HCT116 (cell line): ENCODE measurements at regions not wholly inside any gene's neighbourhood (a gene's known extent, or its start where the extent isn't known, plus 50 kb on each side); places are given as distances from the start of the nearest gene placed in this dataset.

ENCODE experiments used
- CEBPB ChIP-seq: IDR thresholded peaks from 2 replicates; pipeline ENCODE4 v1.6.1; 2012; ENCODE audit warnings: low read depth
- EZH2 ChIP-seq: fragments of 200-600 bp; sonication (generic); IDR thresholded peaks from 2 replicates; pipeline ENCODE4 v1.6.1; 2017; ENCODE audit warnings: antibody characterized with exemption, mixed run types
- EZH2phosphoT487 ChIP-seq: fragments of 200-600 bp; IDR thresholded peaks from 2 replicates; pipeline ENCODE4 v1.6.1; 2018; ENCODE audit warnings: antibody characterized with exemption, borderline replicate concordance
- FOSL1 ChIP-seq: IDR thresholded peaks from 2 replicates; pipeline ENCODE4 v1.6.1; 2012; ENCODE audit warnings: low read depth
- POLR2A ChIP-seq: IDR thresholded peaks from 2 replicates; pipeline ENCODE4 v1.7.0; 2011; ENCODE audit warnings: borderline replicate concordance; ENCODE audit not compliant: insufficient read depth, insufficient read length; ENCODE audit errors: extremely low read depth
- POLR2AphosphoS5 ChIP-seq: IDR thresholded peaks from 2 replicates; pipeline ENCODE4 v1.6.1; 2011; ENCODE audit warnings: mild to moderate bottlenecking, low read depth, low read length, moderate library complexity
- RAD21 ChIP-seq: IDR thresholded peaks from 2 replicates; pipeline ENCODE4 v1.6.1; 2012; ENCODE audit warnings: low read depth, mild to moderate bottlenecking
- SIN3A ChIP-seq: IDR thresholded peaks from 2 replicates; pipeline ENCODE4 v1.6.1; 2012; ENCODE audit warnings: low read depth
- SP1 ChIP-seq: IDR thresholded peaks from 2 replicates; pipeline ENCODE4 v1.6.1; 2012; ENCODE audit warnings: low read depth
- YY1 ChIP-seq: IDR thresholded peaks from 2 replicates; pipeline ENCODE4 v1.6.1; 2011; ENCODE audit warnings: low read length, low read depth, moderate library complexity, mild to moderate bottlenecking; ENCODE audit not compliant: insufficient replicate concordance; ENCODE audit errors: extremely low read depth
- ZFX ChIP-seq: fragments of 450-650 bp; IDR thresholded peaks from 2 replicates; pipeline ENCODE4 v1.6.1; 2017
- TF ChIP-seq, protein P1 (sequence below), 3 experiments: fragments of 200-600 bp in 1 of 3; sonication (generic) in 1 of 3; IDR thresholded peaks in 2 of 3; conservative IDR thresholded peaks in 1 of 3; 2 replicates each; pipeline ENCODE4 v1.5.1; 2012 to 2017; ENCODE audit warnings: low read depth in 2 of 3, low read length in 2 of 3, antibody characterized with exemption in 1 of 3, borderline replicate concordance in 1 of 3, control low read depth in 1 of 3, mild to moderate bottlenecking in 1 of 3, mixed read lengths in 1 of 3, mixed run types in 1 of 3, moderate library complexity in 1 of 3; ENCODE audit not compliant: insufficient read depth in 1 of 3
- TF ChIP-seq, protein P2 (sequence below): IDR thresholded peaks from 2 replicates; pipeline ENCODE4 v1.6.1; 2012; ENCODE audit warnings: low read depth
- TF ChIP-seq, protein P3 (sequence below): IDR thresholded peaks from 2 replicates; pipeline ENCODE4 v1.6.1; 2012

DNA sequence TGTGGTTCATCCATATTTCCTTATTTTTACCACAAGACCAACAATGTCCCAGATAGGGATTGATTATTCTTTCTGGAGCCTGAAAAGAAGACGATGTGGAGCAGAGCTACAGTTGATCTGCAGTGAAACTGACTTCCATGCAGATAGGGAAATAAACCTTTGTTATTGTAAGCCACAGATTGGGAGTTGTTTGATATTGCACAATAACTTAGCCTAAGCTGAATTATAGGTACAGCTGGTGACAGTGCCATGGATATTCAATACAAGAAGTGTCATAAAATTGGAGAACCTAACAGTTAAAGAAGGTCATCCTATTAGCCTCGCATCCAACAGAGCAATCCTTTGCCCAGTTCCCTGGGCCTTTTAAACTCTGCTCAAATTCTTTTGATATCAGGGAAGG lies 367.7 kb upstream of the PPP2R3A start:
- TF ChIP-seq, protein P1, sequence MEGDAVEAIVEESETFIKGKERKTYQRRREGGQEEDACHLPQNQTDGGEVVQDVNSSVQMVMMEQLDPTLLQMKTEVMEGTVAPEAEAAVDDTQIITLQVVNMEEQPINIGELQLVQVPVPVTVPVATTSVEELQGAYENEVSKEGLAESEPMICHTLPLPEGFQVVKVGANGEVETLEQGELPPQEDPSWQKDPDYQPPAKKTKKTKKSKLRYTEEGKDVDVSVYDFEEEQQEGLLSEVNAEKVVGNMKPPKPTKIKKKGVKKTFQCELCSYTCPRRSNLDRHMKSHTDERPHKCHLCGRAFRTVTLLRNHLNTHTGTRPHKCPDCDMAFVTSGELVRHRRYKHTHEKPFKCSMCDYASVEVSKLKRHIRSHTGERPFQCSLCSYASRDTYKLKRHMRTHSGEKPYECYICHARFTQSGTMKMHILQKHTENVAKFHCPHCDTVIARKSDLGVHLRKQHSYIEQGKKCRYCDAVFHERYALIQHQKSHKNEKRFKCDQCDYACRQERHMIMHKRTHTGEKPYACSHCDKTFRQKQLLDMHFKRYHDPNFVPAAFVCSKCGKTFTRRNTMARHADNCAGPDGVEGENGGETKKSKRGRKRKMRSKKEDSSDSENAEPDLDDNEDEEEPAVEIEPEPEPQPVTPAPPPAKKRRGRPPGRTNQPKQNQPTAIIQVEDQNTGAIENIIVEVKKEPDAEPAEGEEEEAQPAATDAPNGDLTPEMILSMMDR (IDR thresholded peaks at IDR 0.05 in 2 of 3, conservative IDR thresholded peaks at IDR 0.05 in 1 of 3; ENCODE audit: borderline replicate concordance in 1 of 3, insufficient read depth in 1 of 3, low read depth in 2 of 3, low read length in 2 of 3) = no peak
- TF ChIP-seq SP1 (no peak), RAD21 (no peak), EZH2 (no peak), POLR2AphosphoS5 (no peak), POLR2A (no peak), EZH2phosphoT487 (no peak), FOSL1 (no peak), CEBPB (no peak), ZFX (no peak), YY1 (no peak), SIN3A (no peak)
- TF ChIP-seq, protein P2, sequence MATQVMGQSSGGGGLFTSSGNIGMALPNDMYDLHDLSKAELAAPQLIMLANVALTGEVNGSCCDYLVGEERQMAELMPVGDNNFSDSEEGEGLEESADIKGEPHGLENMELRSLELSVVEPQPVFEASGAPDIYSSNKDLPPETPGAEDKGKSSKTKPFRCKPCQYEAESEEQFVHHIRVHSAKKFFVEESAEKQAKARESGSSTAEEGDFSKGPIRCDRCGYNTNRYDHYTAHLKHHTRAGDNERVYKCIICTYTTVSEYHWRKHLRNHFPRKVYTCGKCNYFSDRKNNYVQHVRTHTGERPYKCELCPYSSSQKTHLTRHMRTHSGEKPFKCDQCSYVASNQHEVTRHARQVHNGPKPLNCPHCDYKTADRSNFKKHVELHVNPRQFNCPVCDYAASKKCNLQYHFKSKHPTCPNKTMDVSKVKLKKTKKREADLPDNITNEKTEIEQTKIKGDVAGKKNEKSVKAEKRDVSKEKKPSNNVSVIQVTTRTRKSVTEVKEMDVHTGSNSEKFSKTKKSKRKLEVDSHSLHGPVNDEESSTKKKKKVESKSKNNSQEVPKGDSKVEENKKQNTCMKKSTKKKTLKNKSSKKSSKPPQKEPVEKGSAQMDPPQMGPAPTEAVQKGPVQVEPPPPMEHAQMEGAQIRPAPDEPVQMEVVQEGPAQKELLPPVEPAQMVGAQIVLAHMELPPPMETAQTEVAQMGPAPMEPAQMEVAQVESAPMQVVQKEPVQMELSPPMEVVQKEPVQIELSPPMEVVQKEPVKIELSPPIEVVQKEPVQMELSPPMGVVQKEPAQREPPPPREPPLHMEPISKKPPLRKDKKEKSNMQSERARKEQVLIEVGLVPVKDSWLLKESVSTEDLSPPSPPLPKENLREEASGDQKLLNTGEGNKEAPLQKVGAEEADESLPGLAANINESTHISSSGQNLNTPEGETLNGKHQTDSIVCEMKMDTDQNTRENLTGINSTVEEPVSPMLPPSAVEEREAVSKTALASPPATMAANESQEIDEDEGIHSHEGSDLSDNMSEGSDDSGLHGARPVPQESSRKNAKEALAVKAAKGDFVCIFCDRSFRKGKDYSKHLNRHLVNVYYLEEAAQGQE = no peak
- TF ChIP-seq, protein P3, sequence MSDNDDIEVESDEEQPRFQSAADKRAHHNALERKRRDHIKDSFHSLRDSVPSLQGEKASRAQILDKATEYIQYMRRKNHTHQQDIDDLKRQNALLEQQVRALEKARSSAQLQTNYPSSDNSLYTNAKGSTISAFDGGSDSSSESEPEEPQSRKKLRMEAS = no peak
